ENCODE measurements at regions not wholly inside any gene's neighbourhood (a gene's known extent, or its start where the extent isn't known, plus 50 kb on each side); places are given as distances from the start of the nearest gene placed in this dataset.

DNA sequence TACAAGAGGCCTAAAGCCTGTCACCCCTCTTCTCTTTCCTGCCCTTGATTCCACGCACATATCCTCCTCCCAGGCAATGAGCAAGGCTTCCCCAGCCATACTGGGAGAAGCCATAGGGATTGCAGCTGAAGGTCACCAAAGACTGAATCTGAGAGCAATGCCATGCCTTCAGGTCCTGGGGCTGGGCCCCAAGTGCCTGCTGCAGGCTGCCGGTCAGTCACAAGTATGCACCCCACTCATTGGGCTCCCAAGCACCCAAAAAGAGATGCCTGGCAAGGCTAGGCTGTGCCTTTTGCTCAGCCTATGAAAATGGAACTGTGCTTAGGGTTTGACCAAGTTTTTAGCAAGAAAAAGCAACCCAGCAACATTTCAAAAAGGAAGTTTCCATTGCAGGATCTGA is 210.6 kb upstream of the MAMLD1 start:
- ChIA-PET CTCF (no interaction called here), POLR2A (ENCODE audit: unreplicated experiment) (no interaction called here)
- no peak overlapping the region for H3K27ac ChIP-seq (ENCODE audit: low read length)
- no peak overlapping the region for H3K9ac ChIP-seq (ENCODE audit: low read length)
- H3K36me3 ChIP-seq (ENCODE audit: low read depth, low read length): no peaks in the 10 kb centered on the region
- H3K4me2 ChIP-seq (ENCODE audit: low read length): no peak overlapping the region
- intact Hi-C loops (cut with micrococcal nuclease): no loop called here
- TF ChIP-seq, protein P1, sequence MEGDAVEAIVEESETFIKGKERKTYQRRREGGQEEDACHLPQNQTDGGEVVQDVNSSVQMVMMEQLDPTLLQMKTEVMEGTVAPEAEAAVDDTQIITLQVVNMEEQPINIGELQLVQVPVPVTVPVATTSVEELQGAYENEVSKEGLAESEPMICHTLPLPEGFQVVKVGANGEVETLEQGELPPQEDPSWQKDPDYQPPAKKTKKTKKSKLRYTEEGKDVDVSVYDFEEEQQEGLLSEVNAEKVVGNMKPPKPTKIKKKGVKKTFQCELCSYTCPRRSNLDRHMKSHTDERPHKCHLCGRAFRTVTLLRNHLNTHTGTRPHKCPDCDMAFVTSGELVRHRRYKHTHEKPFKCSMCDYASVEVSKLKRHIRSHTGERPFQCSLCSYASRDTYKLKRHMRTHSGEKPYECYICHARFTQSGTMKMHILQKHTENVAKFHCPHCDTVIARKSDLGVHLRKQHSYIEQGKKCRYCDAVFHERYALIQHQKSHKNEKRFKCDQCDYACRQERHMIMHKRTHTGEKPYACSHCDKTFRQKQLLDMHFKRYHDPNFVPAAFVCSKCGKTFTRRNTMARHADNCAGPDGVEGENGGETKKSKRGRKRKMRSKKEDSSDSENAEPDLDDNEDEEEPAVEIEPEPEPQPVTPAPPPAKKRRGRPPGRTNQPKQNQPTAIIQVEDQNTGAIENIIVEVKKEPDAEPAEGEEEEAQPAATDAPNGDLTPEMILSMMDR (conservative IDR thresholded peaks at IDR 0.05; ENCODE audit: low read depth, low read length): no peak
- no peak for TF ChIP-seq EZH2 (IDR thresholded peaks at IDR 0.05; ENCODE audit: low read length, unreplicated experiment)
- TF ChIP-seq EZH2phosphoT487 (IDR thresholded peaks at IDR 0.05; ENCODE audit: borderline replicate concordance, low read length): no peak
- DNase-seq: no peak
- no peaks in the 10 kb centered on the region for H3K27me3 ChIP-seq (ENCODE audit: low read length)
- no peak overlapping the region for H3K4me3 ChIP-seq (ENCODE audit: low read length)
- no TSS peak for BruUV-seq (replicated peaks)
- no peak overlapping the region for H2AFZ ChIP-seq (ENCODE audit: low read length)
- H3K79me2 ChIP-seq (ENCODE audit: low read length): no peaks in the 10 kb centered on the region
- H3F3A ChIP-seq (ENCODE audit: low read length, unreplicated experiment): no peaks in the 10 kb centered on the region
- no peak for ATAC-seq
- H3K9me2 ChIP-seq (replicated peaks; ENCODE audit: low read length): no peaks in the 10 kb centered on the region
- 0 out of 2 replicates have a peak, but pooled peaks cover 8% of the 10 kb centered on the region for H3K4me1 ChIP-seq (ENCODE audit: insufficient read depth, low read length)
- no peaks in the 10 kb centered on the region for H3K9me3 ChIP-seq (ENCODE audit: low read length)
- no peaks in the 10 kb centered on the region for H4K20me1 ChIP-seq (ENCODE audit: low read length)

DNA sequence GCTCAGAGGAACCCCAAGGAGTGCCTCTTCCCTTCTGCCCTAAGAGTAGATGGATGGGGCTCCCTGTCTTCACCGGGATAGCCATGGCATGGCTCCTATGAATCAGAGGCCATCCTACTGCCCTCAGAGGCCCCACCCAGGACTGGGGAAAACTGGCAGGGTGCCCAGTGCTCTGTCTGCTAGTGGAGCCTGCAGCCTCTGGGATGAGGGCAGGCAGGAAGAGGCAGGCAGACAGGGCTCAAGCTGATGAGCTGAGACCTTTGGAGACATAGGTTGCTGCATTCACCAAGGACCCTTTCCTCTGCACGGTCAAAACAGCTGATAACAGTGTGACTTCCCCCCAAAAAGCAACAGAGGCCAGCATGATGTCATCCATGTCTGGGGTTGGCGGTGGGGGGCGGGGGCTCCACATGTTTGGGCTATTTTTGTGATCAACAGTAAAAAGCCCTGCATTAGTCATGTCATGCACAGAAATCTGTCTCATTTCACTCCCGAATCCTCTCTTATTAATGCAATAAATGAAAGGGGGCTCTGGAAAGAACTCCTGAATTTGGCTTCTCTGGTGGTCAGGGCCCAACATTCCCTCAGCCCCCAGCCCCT is 207.6 kb upstream of the MAMLD1 start:
- Histone ChIP-seq H4K20me1 (ENCODE audit: low read length) (no peaks in the 10 kb centered on the region), H3K4me1 (ENCODE audit: insufficient read depth, low read length) (0 out of 2 replicates have a peak, but pooled peaks cover 8% of the 10 kb centered on the region), H3K9ac (ENCODE audit: low read length) (no peak overlapping the region), H3K27me3 (ENCODE audit: low read length) (no peaks in the 10 kb centered on the region), H3K4me3 (ENCODE audit: low read length) (no peak overlapping the region), H3K9me3 (ENCODE audit: low read length) (no peaks in the 10 kb centered on the region), H3K4me2 (ENCODE audit: low read length) (no peak overlapping the region), H3K79me2 (ENCODE audit: low read length) (no peaks in the 10 kb centered on the region), H3K27ac (ENCODE audit: low read length) (no peak overlapping the region), H3K9me2 (replicated peaks; ENCODE audit: low read length) (no peaks in the 10 kb centered on the region), H3K36me3 (ENCODE audit: low read depth, low read length) (no peaks in the 10 kb centered on the region), H2AFZ (ENCODE audit: low read length) (no peak overlapping the region), H3F3A (ENCODE audit: low read length, unreplicated experiment) (no peaks in the 10 kb centered on the region)
- intact Hi-C loops (cut with micrococcal nuclease): no loop called here
- TF ChIP-seq, protein P1 (conservative IDR thresholded peaks at IDR 0.05; ENCODE audit: low read depth, low read length): no peak
- TF ChIP-seq EZH2phosphoT487 (IDR thresholded peaks at IDR 0.05; ENCODE audit: borderline replicate concordance, low read length) (no peak), EZH2 (IDR thresholded peaks at IDR 0.05; ENCODE audit: low read length, unreplicated experiment) (no peak)
- peak; percentile 79 for ATAC-seq
- BruUV-seq (replicated peaks): no TSS peak
- CTCF ChIA-PET: no interaction called here
- POLR2A ChIA-PET (ENCODE audit: unreplicated experiment): no interaction called here
- peak; percentile 63 for DNase-seq

DNA sequence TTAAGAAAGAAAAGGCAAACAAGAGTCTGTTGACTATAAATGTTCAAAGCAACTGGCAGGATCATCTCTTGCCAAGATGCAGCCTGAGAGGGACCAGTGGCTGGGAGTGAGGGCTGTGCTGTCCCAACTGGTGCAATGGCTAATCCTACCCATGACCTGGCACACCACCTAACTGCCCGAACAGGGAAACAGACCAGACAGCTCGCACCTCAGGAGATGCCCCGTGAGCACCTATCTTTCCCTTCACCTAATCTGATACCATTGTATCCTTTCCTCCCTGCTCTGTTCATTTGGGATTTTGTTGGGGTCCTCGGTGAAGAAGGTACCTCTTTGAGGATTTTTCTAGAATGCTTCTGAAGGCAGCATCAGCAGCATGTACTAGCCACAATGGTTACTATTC is 206.5 kb upstream of the MAMLD1 start:
- H3K79me2 ChIP-seq (ENCODE audit: low read length): no peaks in the 10 kb centered on the region
- H4K20me1 ChIP-seq (ENCODE audit: low read length): no peaks in the 10 kb centered on the region
- no peak overlapping the region for H3K27ac ChIP-seq (ENCODE audit: low read length)
- ChIA-PET CTCF (no interaction called here), POLR2A (ENCODE audit: unreplicated experiment) (no interaction called here)
- no peak overlapping the region for H2AFZ ChIP-seq (ENCODE audit: low read length)
- no peak overlapping the region for H3K9ac ChIP-seq (ENCODE audit: low read length)
- H3K27me3 ChIP-seq (ENCODE audit: low read length): no peaks in the 10 kb centered on the region
- H3F3A ChIP-seq (ENCODE audit: low read length, unreplicated experiment): no peaks in the 10 kb centered on the region
- no TSS peak for BruUV-seq (replicated peaks)
- no peak for DNase-seq
- 0 out of 2 replicates have a peak, but pooled peaks cover 8% of the 10 kb centered on the region for H3K4me1 ChIP-seq (ENCODE audit: insufficient read depth, low read length)
- no peak overlapping the region for H3K4me2 ChIP-seq (ENCODE audit: low read length)
- no peaks in the 10 kb centered on the region for H3K9me2 ChIP-seq (replicated peaks; ENCODE audit: low read length)
- ATAC-seq: no peak
- no peaks in the 10 kb centered on the region for H3K9me3 ChIP-seq (ENCODE audit: low read length)
- intact Hi-C loops (cut with micrococcal nuclease): no loop called here
- TF ChIP-seq EZH2 (IDR thresholded peaks at IDR 0.05; ENCODE audit: low read length, unreplicated experiment) (no peak), EZH2phosphoT487 (IDR thresholded peaks at IDR 0.05; ENCODE audit: borderline replicate concordance, low read length) (no peak)
- TF ChIP-seq, protein P1 (conservative IDR thresholded peaks at IDR 0.05; ENCODE audit: low read depth, low read length): no peak
- no peaks in the 10 kb centered on the region for H3K36me3 ChIP-seq (ENCODE audit: low read depth, low read length)
- no peak overlapping the region for H3K4me3 ChIP-seq (ENCODE audit: low read length)

Measured in PC-3 (cell line).